Mesodermal cell (in vitro differentiated cells): ENCODE measurements at regions not wholly inside any gene's neighbourhood (a gene's known extent, or its start where the extent isn't known, plus 50 kb on each side); places are given as distances from the start of the nearest gene placed in this dataset.
"Not testable (repeated sequence)": the region's sequence is repeated elsewhere in the genome, so short reads cannot be mapped to it uniquely, and the experiment has no call there.

Experiments used
- H3K27ac ChIP-seq: 2 replicates; pipeline ENCODE4 v1.7.0; 2013; ENCODE audit warnings: mild to moderate bottlenecking, low read depth, low read length, moderate library complexity; ENCODE audit not compliant: severe bottlenecking
- H3K36me3 ChIP-seq: 2 replicates; pipeline ENCODE4 v1.7.1; 2013; ENCODE audit warnings: mild to moderate bottlenecking, low read length, moderate library complexity; ENCODE audit not compliant: control insufficient read depth, insufficient read depth
- H3K4me1 ChIP-seq: one replicate; pipeline ENCODE4 v1.7.1; 2013; ENCODE audit warnings: mild to moderate bottlenecking, low read length; ENCODE audit not compliant: insufficient read depth, control insufficient read depth, poor library complexity, severe bottlenecking
- H3K4me3 ChIP-seq: 2 replicates; pipeline ENCODE4 v1.7.0; 2013; ENCODE audit warnings: low read length, control low read depth, mild to moderate bottlenecking; ENCODE audit not compliant: insufficient read depth, poor library complexity, severe bottlenecking; ENCODE audit errors: extremely low read depth
- H3K9me3 ChIP-seq: 2 replicates; pipeline ENCODE4 v1.7.1; 2013; ENCODE audit warnings: mild to moderate bottlenecking, low read length, moderate library complexity; ENCODE audit not compliant: control insufficient read depth
- WGBS, 2 experiments: methylation state at CpG; one replicate each; pipeline ENCODE4 v1.1.5; 2013; ENCODE audit warnings: missing lambda C conversion rate in 2 of 2; ENCODE audit not compliant: insufficient coverage in 2 of 2; 5-methylcytosine and 5-hydroxymethylcytosine counted together

DNA sequence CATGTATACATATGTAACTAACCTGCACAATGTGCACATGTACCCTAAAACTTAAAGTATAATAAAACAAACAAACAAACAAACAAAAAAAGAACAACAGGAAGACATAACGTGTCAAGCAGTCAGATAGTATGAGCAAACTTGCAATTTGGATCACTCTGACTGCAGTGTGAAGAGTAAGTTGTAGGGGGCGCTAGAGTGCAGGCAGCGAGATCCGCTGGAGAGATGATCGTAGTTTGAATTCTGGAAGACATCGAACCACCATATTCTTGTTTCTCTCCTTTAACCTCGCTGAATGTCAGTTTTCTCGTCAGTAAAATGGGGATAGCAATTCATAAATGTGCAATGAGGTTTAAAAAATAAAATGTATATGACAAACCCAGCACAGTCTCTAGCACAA is 165.2 kb upstream of the LMCD1 start:
- Histone ChIP-seq H3K36me3 (no peaks in the 10 kb centered on the region), H3K27ac (no peak overlapping the region), H3K4me1 (no peaks in the 10 kb centered on the region), H3K4me3 (no peak overlapping the region), H3K9me3 (no peaks in the 10 kb centered on the region)
- 83 to 89% methylated on average over 4 to 5 of the region's 8 CpGs for WGBS, 2 experiments

DNA sequence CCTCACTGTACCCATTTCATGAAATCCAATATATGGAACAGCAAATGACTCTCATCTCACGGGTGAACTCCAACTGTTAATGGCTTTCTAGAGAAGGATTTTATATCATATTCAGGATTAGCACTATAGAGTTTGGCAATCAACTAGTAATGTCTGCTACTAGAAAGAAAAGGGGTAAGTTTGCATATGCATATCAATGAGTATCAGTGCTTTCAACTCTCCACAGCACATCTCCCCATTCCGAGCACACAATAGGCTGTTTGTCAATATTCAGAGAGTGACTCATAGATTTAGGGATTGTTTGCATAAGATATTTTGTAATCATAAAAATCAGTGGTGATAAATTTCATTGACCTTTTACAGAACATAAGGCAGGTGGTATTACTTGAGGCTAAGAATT is 163.2 kb upstream of the LMCD1 start:
- Histone ChIP-seq H3K9me3 (no peaks in the 10 kb centered on the region), H3K27ac (no peak overlapping the region), H3K4me3 (no peak overlapping the region), H3K36me3 (no peaks in the 10 kb centered on the region), H3K4me1 (no peaks in the 10 kb centered on the region)
- WGBS, 2 experiments, result no CpG with 5 or more reads among the region's 2 CpGs

DNA sequence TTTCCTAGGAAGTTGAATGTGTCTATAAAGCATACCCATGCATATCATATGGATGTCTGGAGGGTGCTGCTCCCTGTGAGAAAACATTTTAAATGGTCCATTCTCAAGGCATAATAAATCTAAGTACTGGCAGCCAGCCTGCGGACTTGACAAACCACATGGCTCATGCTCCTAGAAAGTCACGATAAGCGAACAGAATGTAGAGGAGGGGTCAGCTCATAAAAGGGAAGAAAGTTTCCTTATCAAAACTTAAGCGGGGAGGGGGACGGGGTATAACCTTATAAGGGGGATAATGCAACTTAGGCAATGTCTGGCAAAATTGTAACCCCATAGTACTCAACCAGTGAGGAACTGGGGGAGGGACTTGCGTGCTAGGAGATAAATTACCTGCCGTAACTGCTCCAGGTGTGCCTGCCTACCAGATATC is 159.8 kb upstream of the LMCD1 start:
- no peaks in the 10 kb centered on the region for H3K36me3 ChIP-seq
- no peaks in the 10 kb centered on the region for H3K9me3 ChIP-seq
- H3K4me3 ChIP-seq, result no peak overlapping the region
- no peaks in the 10 kb centered on the region for H3K4me1 ChIP-seq
- H3K27ac ChIP-seq, result no peak overlapping the region
- 90 to 96% methylated on average over 5 of the region's 7 CpGs for WGBS, 2 experiments

DNA sequence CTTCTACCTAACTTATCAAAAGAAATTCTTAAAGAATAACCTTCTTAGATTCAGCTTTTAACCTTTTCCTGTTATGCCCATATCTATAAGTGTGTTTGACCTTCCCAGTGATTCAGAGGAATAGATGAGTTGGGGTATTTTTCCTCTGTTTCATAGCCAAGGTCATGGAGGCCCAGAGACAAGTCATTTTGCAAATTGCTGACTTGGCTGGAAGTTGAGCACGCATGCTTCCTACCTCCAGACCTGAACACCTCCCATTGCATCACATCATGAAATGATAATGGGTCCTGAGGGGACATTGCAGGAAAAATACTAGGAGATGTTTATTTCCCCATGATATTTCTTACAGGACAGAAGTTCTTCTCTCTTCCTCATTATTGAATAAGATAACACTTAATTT is 158.6 kb upstream of the LMCD1 start:
- no CpG with 5 or more reads among the region's 1 CpG for WGBS, 2 experiments
- H3K4me3 ChIP-seq, result no peak overlapping the region
- H3K4me1 ChIP-seq, result no peaks in the 10 kb centered on the region
- no peak overlapping the region for H3K27ac ChIP-seq
- H3K9me3 ChIP-seq, result no peaks in the 10 kb centered on the region
- H3K36me3 ChIP-seq, result no peaks in the 10 kb centered on the region

- no peaks in the 10 kb centered on the region for H3K36me3 ChIP-seq
- H3K27ac ChIP-seq, result no peak overlapping the region
- H3K9me3 ChIP-seq, result no peaks in the 10 kb centered on the region
- H3K4me1 ChIP-seq, result no peaks in the 10 kb centered on the region
- no peak overlapping the region for H3K4me3 ChIP-seq
Measured at GRCh38 chr3:8345398-8345797, 156.2 kb upstream of the LMCD1 start.

DNA sequence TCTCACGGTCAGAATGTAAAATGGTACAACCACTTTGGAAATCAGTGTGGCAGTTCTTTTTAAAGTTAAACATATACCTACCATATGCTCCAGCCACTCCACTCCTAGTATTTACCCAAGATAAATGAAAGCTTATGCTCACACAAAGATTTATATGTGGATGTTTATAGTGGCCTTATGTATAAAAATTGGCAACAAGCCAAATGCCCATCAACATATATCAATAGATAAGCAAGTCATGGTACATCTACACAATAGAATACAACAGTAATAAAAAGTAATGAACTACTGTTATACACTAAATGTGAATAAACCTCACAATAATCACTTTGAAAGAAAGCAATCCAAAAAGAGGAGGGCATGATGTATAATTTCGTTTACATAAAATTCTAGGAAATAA is 153.5 kb upstream of the LMCD1 start:
- H3K27ac ChIP-seq, result no peak overlapping the region
- WGBS, 2 experiments, result 83 to 90% methylated on average over 1 to 2 of the region's 2 CpGs

GRCh38 chr3:8352475-8352874 is 149.1 kb upstream of the LMCD1 start:
- Histone ChIP-seq H3K4me3 (no peak overlapping the region), H3K4me1 (no peaks in the 10 kb centered on the region), H3K36me3 (no peaks in the 10 kb centered on the region), H3K27ac (no peak overlapping the region), H3K9me3 (no peaks in the 10 kb centered on the region)
- WGBS, 2 experiments, result 71% methylated on average over 1 of the region's 2 CpGs; no CpG with 5 or more reads in 1 of the 2 experiments

More for the DNA sequence above, 153.5 kb upstream of the LMCD1 start:
- Histone ChIP-seq H3K4me1 (no peaks in the 10 kb centered on the region), H3K36me3 (no peaks in the 10 kb centered on the region), H3K9me3 (no peaks in the 10 kb centered on the region), H3K4me3 (no peak overlapping the region)

DNA sequence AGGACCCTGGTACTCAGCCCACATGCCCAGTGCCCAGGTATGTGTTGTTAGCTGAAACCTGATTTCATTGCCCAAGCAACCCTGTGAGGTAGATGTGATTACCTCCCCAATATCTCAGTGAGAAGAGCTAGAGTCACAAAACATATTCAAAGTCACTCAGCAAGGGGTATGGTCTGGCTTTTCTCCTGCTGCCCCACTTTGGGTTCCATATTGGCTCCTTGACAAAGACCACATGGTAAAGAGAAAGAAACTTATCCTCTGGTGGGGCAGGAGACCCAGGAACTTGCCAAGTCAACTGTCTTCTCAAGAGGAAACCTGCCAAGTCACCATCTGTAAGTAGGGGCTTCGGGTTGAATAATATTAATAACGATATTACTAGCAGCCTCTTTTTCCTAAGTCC is 148.3 kb upstream of the LMCD1 start:
- no peak overlapping the region for H3K27ac ChIP-seq
- WGBS, 2 experiments, result 77% methylated on average over 2 of the region's 2 CpGs; no CpG with 5 or more reads in 1 of the 2 experiments
- H3K4me3 ChIP-seq, result no peak overlapping the region
- peaks cover 4% of the 10 kb centered on the region for H3K4me1 ChIP-seq
- H3K36me3 ChIP-seq, result no peaks in the 10 kb centered on the region
- no peaks in the 10 kb centered on the region for H3K9me3 ChIP-seq

DNA sequence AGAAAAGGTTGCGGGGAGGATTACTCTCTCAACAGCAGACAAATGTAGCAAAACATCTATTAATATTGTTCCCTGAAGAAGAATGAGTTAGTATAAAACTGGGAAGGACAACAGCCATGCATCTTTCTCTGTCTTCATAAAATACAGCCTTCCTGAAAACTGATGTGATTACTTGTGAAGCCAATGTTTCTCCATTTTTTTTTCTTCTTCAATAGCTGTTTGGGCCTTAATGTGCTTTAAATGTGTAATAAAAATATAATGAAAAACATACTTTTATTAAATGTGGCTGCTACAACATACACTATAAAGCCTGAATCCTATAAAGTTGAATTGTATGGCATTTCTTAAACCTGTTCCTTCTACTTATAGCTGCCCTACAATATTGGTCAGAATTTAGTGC is 146.3 kb upstream of the LMCD1 start:
- H3K4me1 ChIP-seq, result peaks cover 4% of the 10 kb centered on the region
- H3K9me3 ChIP-seq, result no peaks in the 10 kb centered on the region
- H3K27ac ChIP-seq, result no peak overlapping the region
- H3K36me3 ChIP-seq, result no peaks in the 10 kb centered on the region
- no CpG with 5 or more reads among the region's 1 CpG for WGBS, 2 experiments
- H3K4me3 ChIP-seq, result no peak overlapping the region

DNA sequence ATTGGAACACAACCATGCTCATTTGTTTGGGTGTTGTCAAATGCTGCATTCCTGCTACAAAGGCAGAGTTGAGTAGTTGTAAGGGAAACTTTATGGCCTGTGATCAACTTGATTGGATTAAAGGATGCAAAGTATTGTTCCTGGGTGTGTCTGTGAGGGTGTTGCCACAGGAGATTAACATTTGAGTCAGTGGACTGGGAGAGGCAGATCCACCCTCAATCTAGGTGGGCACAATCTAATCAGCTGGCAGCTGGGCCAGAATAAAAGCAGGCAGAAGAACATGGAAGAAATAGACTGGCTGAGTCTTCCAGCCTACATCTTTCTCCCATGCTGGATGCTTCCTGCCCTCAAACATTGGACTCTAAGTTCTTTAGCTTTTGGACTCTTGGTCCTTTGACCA is 145.6 kb upstream of the LMCD1 start:
- not testable (repeated sequence) for H3K4me1 ChIP-seq, H3K9me3 ChIP-seq, H3K36me3 ChIP-seq, H3K4me3 ChIP-seq, H3K27ac ChIP-seq

DNA sequence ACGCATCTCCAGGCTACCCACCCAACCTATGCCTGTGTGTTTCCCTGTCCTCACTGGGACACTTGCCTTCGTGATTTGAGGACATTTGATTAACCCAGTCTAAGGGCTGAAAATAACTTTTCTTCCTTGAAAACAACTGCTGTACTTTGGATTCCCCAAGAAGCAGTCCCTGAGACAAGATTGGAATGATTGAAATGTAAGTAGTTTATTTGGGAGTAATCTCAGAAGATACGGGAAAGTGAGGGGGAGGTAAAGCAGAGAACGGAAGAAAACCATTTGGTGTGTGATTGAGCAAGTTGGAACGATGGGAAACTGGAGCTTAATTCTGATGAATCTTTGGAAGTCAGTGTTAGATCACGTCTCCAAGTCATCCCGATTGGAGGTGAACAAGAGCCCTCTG is 143.8 kb upstream of the LMCD1 start:
- 93 to 96% methylated on average over 6 to 7 of the region's 7 CpGs for WGBS, 2 experiments
- no peak overlapping the region for H3K4me3 ChIP-seq
- no peak overlapping the region for H3K27ac ChIP-seq
- peaks cover 4% of the 10 kb centered on the region for H3K4me1 ChIP-seq
- no peaks in the 10 kb centered on the region for H3K9me3 ChIP-seq
- H3K36me3 ChIP-seq, result no peaks in the 10 kb centered on the region

GRCh38 chr3:8359133-8359532 is 142.5 kb upstream of the LMCD1 start:
- H3K36me3 ChIP-seq, result no peaks in the 10 kb centered on the region

More at GRCh38 chr3:8359133-8359532, 142.5 kb upstream of the LMCD1 start:
- peaks cover 4% of the 10 kb centered on the region for H3K4me1 ChIP-seq
- H3K4me3 ChIP-seq, result no peak overlapping the region
- H3K27ac ChIP-seq, result no peak overlapping the region
- WGBS, 2 experiments, result 100% methylated on average over 1 of the region's 1 CpG
- no peaks in the 10 kb centered on the region for H3K9me3 ChIP-seq
